SU-DHL-6 (cell line): ENCODE measurements at regions not wholly inside any gene's neighbourhood (a gene's known extent, or its start where the extent isn't known, plus 50 kb on each side); places are given as distances from the start of the nearest gene placed in this dataset.

ENCODE experiments used
- H2AFZ ChIP-seq: fragments of 200-600 bp; sonication (generic); 2 replicates; pipeline ENCODE4 v1.6.1; 2014; ENCODE audit warnings: low read depth, mild to moderate bottlenecking, moderate library complexity, mixed read lengths, antibody characterized with exemption, low read length; ENCODE audit not compliant: severe bottlenecking
- H3F3A ChIP-seq: fragments of 200-600 bp; shearing (Covaris generic); 2 replicates; pipeline ENCODE4 v1.6.0; 2016; ENCODE audit warnings: antibody characterized with exemption, mild to moderate bottlenecking; ENCODE audit not compliant: insufficient read depth
- H3K27ac ChIP-seq: fragments of 200-600 bp; sonication (generic); 2 replicates; pipeline ENCODE4 v1.5.1; 2016; ENCODE audit warnings: low read depth, mild to moderate bottlenecking, low read length, moderate library complexity, mixed read lengths
- H3K27me3 ChIP-seq: fragments of 200-600 bp; sonication (generic), shearing (Covaris generic); 2 replicates; pipeline ENCODE4 v1.6.0; 2014; ENCODE audit warnings: mild to moderate bottlenecking, low read length
- H3K36me3 ChIP-seq: fragments of 200-600 bp; sonication (generic); 2 replicates; pipeline ENCODE4 v1.6.1; 2014; ENCODE audit warnings: mild to moderate bottlenecking, low read length, mixed read lengths
- H3K4me2 ChIP-seq: fragments of 300-600, 200-600 bp; shearing (Covaris generic), sonication (generic); 2 replicates; pipeline ENCODE4 v1.6.0; 2014; ENCODE audit warnings: low read length, low read depth, mild to moderate bottlenecking; ENCODE audit not compliant: poor library complexity, severe bottlenecking
- H3K4me3 ChIP-seq: fragments of 200-600 bp; sonication (generic); 2 replicates; pipeline ENCODE4 v1.5.1; 2014; ENCODE audit warnings: antibody characterized with exemption, low read length, mild to moderate bottlenecking, mixed read lengths; ENCODE audit not compliant: insufficient read depth, poor library complexity, severe bottlenecking
- H3K79me2 ChIP-seq: fragments of 200-600 bp; sonication (generic); 2 replicates; pipeline ENCODE4 v1.6.1; 2014; ENCODE audit warnings: mild to moderate bottlenecking, low read length, moderate library complexity; ENCODE audit not compliant: insufficient read depth
- H3K9ac ChIP-seq: fragments of 200-600 bp; sonication (generic); 2 replicates; pipeline ENCODE4 v1.7.0; 2014; ENCODE audit warnings: mild to moderate bottlenecking, low read length
- H3K9me2 ChIP-seq: fragments of 200-600 bp; sonication (generic); replicated peaks from 2 replicates; pipeline ENCODE4 v1.6.1; 2014; ENCODE audit warnings: low read length; ENCODE audit not compliant: insufficient read depth
- H3K9me3 ChIP-seq: fragments of 200-600 bp; sonication (generic); 2 replicates; pipeline ENCODE4 v1.6.1; 2014; ENCODE audit warnings: low read length, mixed read lengths; ENCODE audit not compliant: insufficient read depth
- H4K20me1 ChIP-seq: fragments of 200-600 bp; sonication (generic); 2 replicates; pipeline ENCODE4 v1.6.1; 2014; ENCODE audit warnings: low read depth, mild to moderate bottlenecking, antibody characterized with exemption, low read length, moderate library complexity, mixed read lengths
- CTCF ChIP-seq: fragments of 200-600 bp; sonication (generic); IDR thresholded peaks from one replicate; pipeline ENCODE4 v1.5.1; 2017; ENCODE audit warnings: antibody characterized with exemption, mild to moderate bottlenecking, low read length, moderate library complexity; ENCODE audit not compliant: insufficient read depth, poor library complexity, severe bottlenecking
- EZH2phosphoT487 ChIP-seq: fragments of 200-600 bp; sonication (generic), shearing (Covaris generic); conservative IDR thresholded peaks from 2 replicates; pipeline ENCODE4 v1.6.1; 2018; ENCODE audit warnings: mild to moderate bottlenecking, antibody characterized with exemption, low read length, moderate library complexity, mixed read lengths

DNA sequence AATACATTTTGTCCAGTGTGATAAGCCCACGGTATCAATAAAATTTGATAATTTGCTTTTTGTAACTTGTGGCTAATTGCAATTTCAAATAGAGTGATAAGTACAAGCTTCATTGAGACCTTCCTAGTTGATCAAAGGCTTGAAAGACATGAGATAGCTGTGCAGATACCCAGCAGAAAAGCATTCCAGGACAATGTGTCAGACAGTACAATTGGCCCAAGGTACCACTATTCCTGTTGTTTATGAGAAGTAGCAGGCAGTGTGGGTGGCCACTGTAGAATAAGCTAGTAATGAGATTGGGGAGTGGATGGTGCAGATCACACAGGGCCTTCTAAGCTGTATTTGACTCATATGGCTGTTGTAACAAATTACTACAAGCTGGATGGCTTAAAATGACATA lies 182.2 kb downstream of the AMY1C start:
- H3K27me3 ChIP-seq = no peaks in the 10 kb centered on the region
- no peaks in the 10 kb centered on the region for H3F3A ChIP-seq
- H3K36me3 ChIP-seq = no peaks in the 10 kb centered on the region
- no peak overlapping the region for H3K27ac ChIP-seq
- H3K79me2 ChIP-seq = no peaks in the 10 kb centered on the region
- H3K9me3 ChIP-seq = no peaks in the 10 kb centered on the region
- no peak overlapping the region for H3K4me3 ChIP-seq
- no peak overlapping the region for H3K4me2 ChIP-seq
- H2AFZ ChIP-seq = no peak overlapping the region
- H4K20me1 ChIP-seq = no peaks in the 10 kb centered on the region
- no peak overlapping the region for H3K9ac ChIP-seq
- no peaks in the 10 kb centered on the region for H3K9me2 ChIP-seq
- TF ChIP-seq CTCF (no peak), EZH2phosphoT487 (no peak)

- Histone ChIP-seq H3K9me3 (no peaks in the 10 kb centered on the region), H3K27me3 (no peaks in the 10 kb centered on the region), H3F3A (no peaks in the 10 kb centered on the region), H3K79me2 (no peaks in the 10 kb centered on the region), H3K36me3 (no peaks in the 10 kb centered on the region), H3K9ac (no peak overlapping the region), H3K4me3 (no peak overlapping the region), H4K20me1 (no peaks in the 10 kb centered on the region), H3K9me2 (no peaks in the 10 kb centered on the region), H2AFZ (no peak overlapping the region), H3K4me2 (no peak overlapping the region), H3K27ac (no peak overlapping the region)
- no peak for TF ChIP-seq CTCF
- TF ChIP-seq EZH2phosphoT487 = no peak
Observed at GRCh38 chr1:103937763-103938357, 188.2 kb downstream of the AMY1C start.

GRCh38 chr1:103941086-103941485 lies 191.4 kb downstream of the AMY1C start:
- Histone ChIP-seq H3K27me3 (no peaks in the 10 kb centered on the region), H3K4me2 (no peak overlapping the region), H4K20me1 (no peaks in the 10 kb centered on the region), H3K79me2 (no peaks in the 10 kb centered on the region), H3K9me3 (no peaks in the 10 kb centered on the region), H3F3A (no peaks in the 10 kb centered on the region), H3K9me2 (no peaks in the 10 kb centered on the region), H2AFZ (no peak overlapping the region), H3K4me3 (no peak overlapping the region), H3K9ac (no peak overlapping the region), H3K36me3 (no peaks in the 10 kb centered on the region), H3K27ac (no peak overlapping the region)
- TF ChIP-seq EZH2phosphoT487 (no peak), CTCF (no peak)

GRCh38 chr1:103942029-103942428 lies 192.3 kb downstream of the AMY1C start:
- H3K4me2 ChIP-seq = no peak overlapping the region
- no peaks in the 10 kb centered on the region for H3K36me3 ChIP-seq
- no peaks in the 10 kb centered on the region for H3K27me3 ChIP-seq
- H2AFZ ChIP-seq = no peak overlapping the region
- H3K9ac ChIP-seq = no peak overlapping the region
- no peaks in the 10 kb centered on the region for H3K79me2 ChIP-seq
- no peaks in the 10 kb centered on the region for H3K9me3 ChIP-seq
- H4K20me1 ChIP-seq = no peaks in the 10 kb centered on the region
- H3K4me3 ChIP-seq = no peak overlapping the region
- no peaks in the 10 kb centered on the region for H3K9me2 ChIP-seq
- TF ChIP-seq EZH2phosphoT487 (no peak), CTCF (no peak)
- no peak overlapping the region for H3K27ac ChIP-seq
- no peaks in the 10 kb centered on the region for H3F3A ChIP-seq
